ENCODE measurements at regions not wholly inside any gene's neighbourhood (a gene's known extent, or its start where the extent isn't known, plus 50 kb on each side); places are given as distances from the start of the nearest gene placed in this dataset.

- TF ChIP-seq ZNF704 (tag by site-specific recombination; IDR thresholded peaks at IDR 0.05) (no peak), YY2 (tag by site-specific recombination; IDR thresholded peaks at IDR 0.05) (no peak), ZNF16 (tag by site-specific recombination; IDR thresholded peaks at IDR 0.05; ENCODE audit: low read depth) (no peak)
These were observed 331.1 kb upstream of the KIAA1217 start (continued) for GRCh38 chr10:23877791-23878320.

GRCh38 chr10:23884670-23885069 is 324.3 kb upstream of the KIAA1217 start:
- POLR2A ChIA-PET = no interaction called here
- Histone ChIP-seq H3K4me1 (ENCODE audit: control insufficient read depth, insufficient read depth, low read length) (no peaks in the 10 kb centered on the region), H3K4me3 (ENCODE audit: low read depth, low read length) (no peak overlapping the region)

GRCh38 chr10:23885853-23886252 is 323.1 kb upstream of the KIAA1217 start:
- Histone ChIP-seq H3K9me3 (ENCODE audit: control insufficient read depth, insufficient read depth, low read depth, low read length) (no peaks in the 10 kb centered on the region), H3K4me1 (ENCODE audit: control insufficient read depth, insufficient read depth, low read length) (no peaks in the 10 kb centered on the region), H3K36me3 (ENCODE audit: control insufficient read depth in 2 of 2, insufficient read depth in 1 of 2, low read length in 2 of 2) (no peaks in the 10 kb centered on the region), H3K4me3 (ENCODE audit: low read depth, low read length) (no peak overlapping the region), H3K27ac (ENCODE audit: extremely low read depth, low read depth, low read length) (no peak overlapping the region)
- TF ChIP-seq ZNF830 (tag by site-specific recombination; IDR thresholded peaks at IDR 0.05; ENCODE audit: low read depth) (no peak), GLIS1 (tag by site-specific recombination; IDR thresholded peaks at IDR 0.05) (no peak), ZBTB10 (tag by site-specific recombination; IDR thresholded peaks at IDR 0.05) (no peak), ZNF24 (tag by site-specific recombination; IDR thresholded peaks at IDR 0.05) (no peak), ZFP37 (tag by site-specific recombination; IDR thresholded peaks at IDR 0.05) (no peak), ZNF404 (tag by site-specific recombination; IDR thresholded peaks at IDR 0.05) (no peak), ZNF350 (tag by site-specific recombination; IDR thresholded peaks at IDR 0.05) (no peak), ZNF549 (tag by site-specific recombination; IDR thresholded peaks at IDR 0.05) (no peak), ZNF704 (tag by site-specific recombination; IDR thresholded peaks at IDR 0.05) (no peak), ZNF776 (tag by site-specific recombination; IDR thresholded peaks at IDR 0.05; ENCODE audit: borderline replicate concordance) (no peak), ZNF148 (tag by site-specific recombination; IDR thresholded peaks at IDR 0.05; ENCODE audit: borderline replicate concordance) (no peak), ZNF202 (tag by site-specific recombination; IDR thresholded peaks at IDR 0.05; ENCODE audit: borderline replicate concordance) (no peak)
- ChIA-PET POLR2A (no interaction called here), CTCF (interaction anchor here (0.7 kb wide), 1 partner anchor 35 kb away, joined by 3 read pairs; no protein-coding TSS in a partner anchor)

More at GRCh38 chr10:23884670-23885069, 324.3 kb upstream of the KIAA1217 start:
- Histone ChIP-seq H3K27ac (ENCODE audit: extremely low read depth, low read depth, low read length) (no peak overlapping the region), H3K9me3 (ENCODE audit: control insufficient read depth, insufficient read depth, low read depth, low read length) (no peaks in the 10 kb centered on the region), H3K36me3 (ENCODE audit: control insufficient read depth in 2 of 2, insufficient read depth in 1 of 2, low read length in 2 of 2) (no peaks in the 10 kb centered on the region)
- CTCF ChIA-PET = no interaction called here
- TF ChIP-seq ZNF202 (tag by site-specific recombination; IDR thresholded peaks at IDR 0.05; ENCODE audit: borderline replicate concordance) = no peak
- TF ChIP-seq ZNF529 (tag by site-specific recombination; IDR thresholded peaks at IDR 0.05; ENCODE audit: insufficient replicate concordance) = no peak

Data from HEK293 (cell line).